HG02798 (cell line): ENCODE measurements at regions not wholly inside any gene's neighbourhood (a gene's known extent, or its start where the extent isn't known, plus 50 kb on each side); places are given as distances from the start of the nearest gene placed in this dataset.
"Not testable (repeated sequence)": the region's sequence is repeated elsewhere in the genome, so short reads cannot be mapped to it uniquely, and the experiment has no call there.

Experiments used
- ATAC-seq: cut with Tn5 transposase; IDR thresholded peaks from one replicate; pipeline ENCODE4 v1.9.1; 2021; ENCODE audit warnings: mild to moderate bottlenecking; ENCODE audit not compliant: unreplicated experiment, poor library complexity

DNA sequence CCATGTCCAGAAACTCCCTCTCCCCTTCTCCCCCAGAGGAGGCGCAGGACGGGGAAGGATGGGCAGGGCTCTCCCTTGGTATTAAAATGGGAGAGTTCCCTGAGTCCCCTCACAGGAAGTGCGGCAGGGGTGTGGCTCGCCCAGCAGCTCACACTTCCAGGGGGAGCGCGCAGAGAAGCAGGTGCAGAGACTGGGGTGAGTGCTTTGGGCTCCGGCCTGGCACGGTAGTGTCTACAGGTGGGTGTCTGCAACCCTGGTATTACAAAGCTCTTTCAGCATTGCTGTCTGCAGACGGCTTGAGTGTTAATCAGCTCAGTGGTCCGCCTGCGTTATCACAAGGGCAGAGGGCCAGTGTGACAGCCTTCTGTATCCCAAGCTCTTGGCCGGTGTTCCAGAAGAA, 114.9 kb upstream of the FBXL7 start:
- no peak for ATAC-seq

GRCh38 chr5:15384581-15384980, 115.4 kb upstream of the FBXL7 start:
- ATAC-seq: no peak

GRCh38 chr5:15384176-15384575, 115.8 kb upstream of the FBXL7 start:
- no peak for ATAC-seq

DNA sequence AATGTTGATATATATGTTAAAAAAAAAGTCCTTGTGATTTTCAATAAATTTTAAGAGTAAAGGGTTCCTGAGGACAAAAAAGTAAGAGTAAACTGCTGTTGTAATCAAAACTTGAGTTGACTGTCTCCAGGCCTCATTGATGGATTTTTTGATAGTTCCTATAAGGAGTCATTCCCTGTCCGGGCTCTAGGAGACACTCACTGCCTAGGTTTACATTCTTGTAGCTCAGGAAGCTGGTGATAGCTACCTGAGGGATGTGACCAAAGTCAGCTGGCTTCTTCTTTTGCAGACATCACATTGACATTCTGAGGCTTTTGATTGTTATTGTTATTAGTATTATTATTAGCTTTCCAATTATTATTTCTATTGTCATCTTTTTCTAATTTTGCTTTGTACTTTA, 116.5 kb upstream of the FBXL7 start:
- ATAC-seq: no peak

DNA sequence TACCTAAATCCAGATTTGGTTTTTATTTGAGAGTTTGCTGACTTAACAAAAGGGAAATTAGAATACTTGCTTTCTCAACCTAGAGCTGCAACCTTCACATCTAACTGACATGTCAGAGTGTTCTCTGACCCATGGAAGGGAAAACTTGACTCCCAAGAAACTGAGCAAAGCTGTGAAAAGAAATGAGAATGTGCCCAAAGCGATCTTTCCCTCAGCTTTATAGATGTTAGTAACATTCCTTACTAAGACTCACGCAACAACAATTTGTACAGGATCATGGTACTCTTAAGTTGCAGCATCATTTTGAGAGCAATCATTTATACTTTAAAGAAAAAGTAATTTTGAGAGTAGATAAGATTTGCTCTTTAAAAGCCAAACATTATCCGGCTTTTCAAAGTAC, 117.0 kb upstream of the FBXL7 start:
- no peak for ATAC-seq

GRCh38 chr5:15377573-15378340, 122.2 kb upstream of the FBXL7 start:
- ATAC-seq: no peak

GRCh38 chr5:15376803-15377202, 123.2 kb upstream of the FBXL7 start:
- no peak for ATAC-seq

DNA sequence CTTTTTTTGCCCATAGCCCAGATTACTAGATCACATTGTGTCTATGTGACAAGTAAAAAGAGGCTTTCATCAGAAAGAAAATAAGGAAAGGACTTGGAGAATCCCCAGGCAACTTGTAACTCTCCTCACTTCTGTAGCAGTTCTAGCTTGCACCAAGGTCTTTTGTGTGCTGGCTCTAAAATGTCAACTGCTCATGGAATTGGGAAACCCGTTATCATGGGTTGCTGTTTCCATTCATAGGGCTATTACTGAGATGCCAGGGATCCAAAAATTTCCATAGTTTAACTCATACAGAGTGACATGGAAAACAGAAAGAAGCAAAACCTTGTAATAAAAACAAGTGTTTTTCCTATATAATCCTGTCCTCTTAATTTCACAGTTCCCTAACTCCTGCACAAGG, 123.9 kb upstream of the FBXL7 start:
- no peak for ATAC-seq

DNA sequence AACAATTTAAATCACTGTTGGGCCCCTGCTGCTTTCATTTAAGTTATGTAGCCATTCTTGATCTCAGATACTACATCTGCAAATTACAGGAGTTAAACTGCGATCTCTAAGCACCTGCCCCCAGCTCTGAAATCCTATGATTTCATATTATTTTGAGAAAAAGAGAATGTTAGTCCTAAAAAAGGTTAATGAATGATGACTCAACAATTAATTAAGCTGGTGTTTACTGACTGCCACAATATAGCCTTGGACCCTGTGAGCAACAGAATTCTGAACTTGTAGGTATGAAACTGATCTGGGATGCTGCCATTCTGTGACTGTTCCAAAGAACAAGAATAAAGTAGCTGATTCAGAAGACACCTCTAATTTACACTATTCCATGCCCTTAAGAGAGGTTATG, 124.4 kb upstream of the FBXL7 start:
- ATAC-seq: no peak

DNA sequence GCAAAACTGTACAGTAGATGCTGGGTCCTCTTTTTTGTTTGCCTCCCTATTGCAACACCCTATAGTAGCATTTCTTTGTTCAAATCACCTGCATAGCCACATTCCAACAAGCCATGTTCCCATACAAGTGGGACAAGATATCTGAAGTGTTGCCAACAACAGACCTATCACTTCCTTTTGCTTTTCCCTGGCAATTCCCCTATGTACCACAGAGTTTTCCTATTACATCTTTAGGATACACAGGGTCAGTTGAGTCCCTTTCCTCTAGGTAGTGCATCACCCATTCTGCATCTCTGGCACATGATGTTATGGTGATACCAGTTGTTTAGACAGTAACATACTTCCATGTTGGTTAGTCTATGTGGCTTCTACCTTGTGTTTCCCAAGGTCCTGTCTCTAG, 125.1 kb upstream of the FBXL7 start:
- ATAC-seq: no peak

DNA sequence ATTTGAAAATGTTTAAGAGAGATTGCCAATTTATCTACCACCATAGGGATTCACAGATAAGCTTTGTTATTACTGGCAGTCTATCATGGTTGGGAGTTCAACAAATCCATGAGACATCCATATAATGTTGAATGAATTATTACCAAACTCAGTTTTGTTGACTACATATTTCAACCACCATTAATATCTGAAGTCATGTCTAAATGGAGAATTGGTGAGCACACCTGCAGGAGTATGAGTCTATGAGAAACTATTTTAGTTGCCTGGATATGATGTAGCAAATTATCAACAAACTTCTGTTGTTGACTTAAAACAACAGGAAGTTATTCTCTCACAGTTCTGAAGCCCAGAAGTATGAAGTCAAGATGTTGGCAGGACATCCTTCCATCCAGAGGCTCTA, 126.8 kb upstream of the FBXL7 start:
- no peak for ATAC-seq

DNA sequence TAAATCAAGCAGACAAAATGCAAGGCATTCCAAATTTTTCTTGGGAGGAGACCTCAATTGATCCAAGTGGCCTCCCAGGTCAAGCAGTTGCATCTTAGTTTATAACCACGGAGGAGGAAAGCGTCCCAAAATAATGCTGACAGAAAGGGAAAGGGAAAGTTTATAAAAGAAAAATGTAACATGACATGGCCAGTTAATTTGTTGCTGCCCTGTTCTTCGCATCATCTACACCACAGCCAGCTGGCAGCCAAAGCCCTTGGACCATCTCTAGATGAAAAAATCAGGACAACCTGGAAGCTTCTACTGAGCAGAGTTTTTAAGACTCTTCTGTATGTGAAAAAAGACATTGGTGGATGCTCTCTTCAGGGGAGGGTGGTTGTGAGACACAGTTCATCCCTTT, 128.8 kb upstream of the FBXL7 start:
- no peak for ATAC-seq

- no peak for ATAC-seq
Observed at GRCh38 chr5:15368835-15369234, 131.1 kb upstream of the FBXL7 start.

DNA sequence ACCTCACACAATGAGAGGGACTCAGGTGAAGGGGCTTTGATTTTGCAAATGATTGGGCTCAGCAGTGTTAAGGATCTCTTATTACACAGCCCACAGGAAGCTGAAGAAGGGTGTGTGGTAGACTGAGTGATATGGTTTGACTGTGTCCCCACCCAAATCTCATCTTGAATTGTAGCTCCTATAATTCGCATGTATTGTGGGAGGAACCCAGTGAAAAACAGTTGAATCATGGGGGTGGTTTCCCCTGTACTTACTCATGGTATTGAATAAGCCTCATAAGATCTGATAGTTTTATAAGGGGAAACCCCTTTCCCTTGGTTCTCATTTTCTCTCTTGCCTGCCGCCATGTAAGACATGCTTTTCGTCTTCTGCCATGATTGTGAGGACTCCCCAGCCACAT, 132.5 kb upstream of the FBXL7 start:
- ATAC-seq: no peak

DNA sequence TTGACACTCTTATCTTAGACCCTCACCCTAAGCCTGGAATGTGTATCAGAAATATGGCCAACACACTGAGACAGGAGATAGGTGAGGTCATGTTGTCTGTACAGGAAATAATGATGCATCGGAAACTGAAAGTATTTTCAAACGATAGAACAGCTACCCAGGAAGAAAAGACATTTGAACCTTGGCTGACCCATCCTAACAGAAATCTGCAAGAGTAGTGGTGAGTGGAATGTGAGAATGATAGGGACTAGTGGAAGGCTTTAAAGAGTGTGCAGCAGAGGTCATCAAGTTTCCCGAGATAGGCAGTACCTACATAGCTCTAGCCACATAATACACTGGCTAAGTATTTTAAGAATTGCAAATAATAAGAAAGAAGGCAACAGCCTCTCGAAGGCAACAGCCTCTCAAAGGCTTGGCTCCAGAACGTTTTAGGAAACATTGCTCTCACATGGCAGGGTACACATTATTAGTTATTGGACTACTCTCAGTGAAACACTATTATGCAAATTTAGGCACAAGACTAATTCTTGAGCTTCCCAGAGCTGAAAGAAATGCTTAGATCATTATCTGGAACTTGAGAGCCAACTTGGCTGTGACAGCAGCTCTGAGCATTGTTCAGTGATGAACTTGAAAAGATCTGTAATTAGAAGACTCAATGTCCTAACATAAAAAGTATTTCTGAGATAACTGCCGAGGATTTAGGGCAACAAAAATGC, 133.1 kb upstream of the FBXL7 start:
- no peak for ATAC-seq

DNA sequence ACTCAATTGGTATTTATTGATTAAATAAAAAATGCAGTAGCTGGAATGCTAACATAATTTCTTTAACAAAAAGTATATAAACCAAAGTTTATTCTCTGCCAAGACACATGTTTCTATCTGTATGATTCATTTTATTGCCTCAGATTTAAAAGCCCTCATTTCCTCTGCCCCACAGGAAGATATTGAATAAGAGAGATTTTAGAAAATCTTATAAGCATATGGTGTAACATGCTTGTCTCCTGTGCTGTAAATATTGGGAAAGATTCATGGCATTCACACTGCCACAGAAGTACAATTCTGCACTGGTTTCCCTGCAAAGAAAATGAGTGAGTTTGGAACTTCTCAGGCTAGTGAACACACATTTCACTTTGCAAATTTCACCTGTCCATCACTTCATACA, 134.9 kb upstream of the FBXL7 start:
- no peak for ATAC-seq

DNA sequence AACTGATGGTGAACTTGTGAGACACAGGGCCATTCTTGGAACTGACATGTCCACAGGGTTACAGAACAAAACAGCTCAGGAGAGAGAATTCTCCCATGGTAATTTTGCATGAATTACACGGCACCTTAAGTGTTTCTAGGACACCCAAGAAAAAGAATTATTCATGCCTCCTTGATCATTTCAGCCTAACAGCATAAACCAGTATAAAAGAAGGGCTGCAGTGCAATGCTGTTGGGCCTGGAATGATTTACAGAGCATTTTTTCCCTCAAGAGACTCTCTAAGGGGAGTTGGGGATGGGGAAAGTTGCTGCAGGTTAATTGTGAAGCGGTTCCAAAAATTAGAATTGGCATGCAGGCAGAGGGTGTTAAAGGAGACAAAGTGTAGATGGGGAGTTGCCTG, 136.4 kb upstream of the FBXL7 start:
- no peak for ATAC-seq

DNA sequence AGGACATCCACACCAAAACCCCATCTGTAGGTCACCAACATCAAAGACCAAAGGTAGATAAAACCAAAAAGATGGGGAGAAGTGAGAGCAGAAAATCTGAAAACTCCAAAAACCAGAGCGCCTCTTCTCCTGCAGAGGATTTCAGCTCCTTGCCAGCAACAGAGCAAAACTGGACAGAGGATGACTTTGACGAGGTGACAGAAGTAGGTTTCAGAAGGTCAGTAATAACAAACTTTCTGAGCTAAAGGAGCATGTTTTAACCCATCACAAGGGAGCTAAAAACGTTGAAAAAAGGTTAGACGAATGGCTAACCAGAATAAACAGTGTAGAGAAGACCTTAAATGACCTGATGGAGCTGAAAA, 142.9 kb upstream of the FBXL7 start:
- not testable (repeated sequence) for ATAC-seq

DNA sequence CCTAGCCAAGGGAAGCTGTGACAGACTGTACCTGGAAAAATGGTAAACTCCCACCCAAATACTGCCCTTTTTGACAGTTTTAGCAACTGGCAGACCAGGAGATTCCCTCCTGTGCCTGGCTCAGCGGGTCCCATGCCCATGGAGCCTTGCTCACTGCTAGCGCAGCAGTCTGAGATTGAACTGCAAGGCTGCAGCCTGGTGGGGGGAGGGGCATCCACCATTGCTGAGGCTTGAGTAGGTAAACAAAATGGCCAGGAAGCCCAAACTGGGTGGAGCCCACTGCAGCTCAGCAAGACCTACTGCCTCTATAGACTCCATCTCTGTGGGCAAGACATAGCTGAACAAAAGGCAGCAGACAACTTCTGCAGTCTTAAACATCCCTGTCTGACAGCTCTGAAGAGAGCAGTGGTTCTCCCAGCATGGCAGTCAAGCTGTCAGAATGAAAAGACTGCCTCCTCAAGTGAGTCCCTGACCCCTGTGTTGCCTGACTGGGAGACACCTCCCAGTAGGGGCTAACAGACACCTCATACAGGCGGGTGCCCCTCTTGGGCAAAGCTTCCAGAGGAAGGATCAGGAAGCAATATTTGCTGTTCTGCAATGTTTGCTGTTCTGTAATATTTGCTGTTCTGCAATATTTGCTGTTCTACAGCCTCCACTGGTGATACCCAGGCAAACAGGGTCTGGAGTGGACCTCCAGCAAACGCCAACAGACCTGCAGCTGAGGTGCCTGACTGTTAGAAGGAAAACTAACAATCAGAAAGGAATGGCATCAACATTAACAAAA, 143.5 kb upstream of the FBXL7 start:
- not testable (repeated sequence) for ATAC-seq

- no peak for ATAC-seq
Observed at GRCh38 chr5:15354021-15354420, 146.0 kb upstream of the FBXL7 start.

DNA sequence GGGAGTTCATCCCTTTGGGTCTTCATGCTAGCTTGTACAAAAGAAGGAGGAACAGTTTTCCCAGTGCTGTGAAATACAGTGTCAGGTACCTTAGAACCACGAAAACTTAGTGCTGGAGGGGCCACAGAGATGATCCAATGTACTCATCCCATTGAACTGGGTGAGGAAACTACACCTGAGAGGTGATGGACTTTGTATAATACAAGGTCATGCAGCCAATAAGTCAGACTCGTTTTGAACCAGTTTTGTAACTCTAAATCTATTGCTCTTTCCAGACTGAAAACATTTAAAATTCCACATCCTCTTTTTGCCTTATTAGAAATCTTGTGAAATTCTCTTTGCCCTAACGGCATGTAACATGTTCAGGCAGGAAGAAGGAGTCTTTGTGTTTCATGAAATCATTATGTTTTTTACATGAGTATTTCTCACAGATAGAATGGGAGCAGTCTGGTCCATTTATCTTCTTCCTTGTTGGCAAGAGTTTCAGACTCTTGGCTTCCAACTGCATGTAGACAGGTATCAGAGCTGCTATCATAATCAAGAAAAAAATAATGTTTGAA, 146.8 kb upstream of the FBXL7 start:
- no peak for ATAC-seq
